DND-41 (cell line): ENCODE measurements at regions not wholly inside any gene's neighbourhood (a gene's known extent, or its start where the extent isn't known, plus 50 kb on each side); places are given as distances from the start of the nearest gene placed in this dataset.

ENCODE experiments used
- CTCF ChIP-seq: IDR thresholded peaks from 2 replicates; pipeline ENCODE4 v1.5.1; 2012; ENCODE audit warnings: borderline replicate concordance, low read length, moderate library complexity, mild to moderate bottlenecking; ENCODE audit not compliant: poor library complexity, severe bottlenecking; ENCODE audit errors: extremely low read depth
- EZH2 ChIP-seq: IDR thresholded peaks from 3 replicates; pipeline ENCODE4 v1.6.1; 2012; ENCODE audit warnings: borderline replicate concordance, low read depth, mild to moderate bottlenecking, moderate library complexity, low read length, inconsistent platforms; ENCODE audit not compliant: severe bottlenecking

DNA sequence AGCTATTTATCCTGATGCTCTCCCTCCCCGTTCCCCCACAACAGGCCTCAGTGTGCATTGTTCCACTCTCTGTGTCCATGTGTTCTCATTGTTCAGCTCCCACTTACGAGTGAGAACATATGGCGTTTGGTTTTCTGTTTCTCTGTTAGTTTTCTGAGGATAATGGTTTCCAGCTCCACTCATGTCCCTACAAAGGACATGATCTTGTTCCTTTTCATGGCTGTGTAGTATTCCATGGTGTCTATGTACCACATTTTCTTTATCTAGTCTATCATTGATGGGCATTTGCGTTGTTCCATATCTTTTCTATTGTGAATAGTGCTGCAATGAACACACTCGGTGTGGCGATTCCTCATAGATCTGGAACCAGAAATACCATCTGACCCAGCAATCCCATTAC lies 225.9 kb upstream of the CDH4 start:
- no peak for TF ChIP-seq CTCF
- no peak for TF ChIP-seq EZH2
